Heart left ventricle (tissue), 16 donors: ENCODE measurements at regions not wholly inside any gene's neighbourhood (a gene's known extent, or its start where the extent isn't known, plus 50 kb on each side); places are given as distances from the start of the nearest gene placed in this dataset.
"Not testable (repeated sequence)": the region's sequence is repeated elsewhere in the genome, so short reads cannot be mapped to it uniquely, and the experiment has no call there.

Experiments
- ATAC-seq, 4 donors: fragments of 200-7000 bp; cut with Tn5 transposase; one replicate each; pipeline ENCODE4 v1.9.1; 2020 to 2022; ENCODE audit warnings: moderate library complexity in 4 of 4, mild to moderate bottlenecking in 3 of 4, moderate number of reproducible peaks in 1 of 4
- DNase-seq, 5 donors: peaks; one replicate each; pipeline ENCODE4 v3.0.0-alpha.2; 2020
- H3K27ac ChIP-seq, 12 donors: fragments of 200-600 bp; sonication (generic) in 4 of 12; one replicate each; pipeline versions ENCODE4 v1.5.0 to v1.8.0; 2016 to 2022; ENCODE audit warnings: mild to moderate bottlenecking in 2 of 12
- H3K27me3 ChIP-seq, 9 donors: fragments of 200-600 bp; sonication (generic) in 2 of 9; one replicate each; pipeline versions ENCODE4 v1.5.1 to v1.8.0; 2016 to 2022; ENCODE audit warnings: mild to moderate bottlenecking in 3 of 9
- H3K36me3 ChIP-seq, 9 donors: fragments of 200-600 bp; sonication (generic) in 2 of 9; one replicate each; pipeline versions ENCODE4 v1.5.0 to v1.8.0; 2018 to 2022; ENCODE audit warnings: mild to moderate bottlenecking in 2 of 9
- H3K4me1 ChIP-seq, 12 donors: fragments of 200-600 bp; sonication (generic) in 4 of 12; one replicate each; pipeline versions ENCODE4 v1.5.0 to v1.8.0; 2016 to 2022; ENCODE audit warnings: mild to moderate bottlenecking in 3 of 12
- H3K4me3 ChIP-seq, 12 donors: fragments of 200-600 bp; sonication (generic) in 4 of 12; one replicate each; pipeline versions ENCODE4 v1.5.0 to v1.8.0; 2017 to 2022; ENCODE audit warnings: mild to moderate bottlenecking in 9 of 12, moderate library complexity in 4 of 12
- H3K9me3 ChIP-seq, 12 donors: fragments of 200-600 bp; sonication (generic) in 4 of 12; one replicate each; pipeline versions ENCODE4 v1.5.0 to v1.8.0; 2016 to 2022; ENCODE audit warnings: mild to moderate bottlenecking in 1 of 12
- CTCF ChIP-seq, 12 donors: fragments of 200-600 bp; sonication (generic) in 4 of 12; IDR thresholded peaks; one replicate each; pipeline versions ENCODE4 v1.5.0 to v1.8.0; 2018 to 2022; ENCODE audit warnings: antibody characterized with exemption in 12 of 12, mild to moderate bottlenecking in 5 of 12
- POLR2A ChIP-seq, 2 donors: fragments of 450-650 bp; IDR thresholded peaks; one replicate each; pipeline ENCODE4 v1.6.1; 2017; ENCODE audit warnings: antibody characterized with exemption in 2 of 2, mild to moderate bottlenecking in 2 of 2, moderate library complexity in 2 of 2
- WGBS, 4 donors: extraction: QIAGEN DNeasy Blood & Tissue Kit in 2 of 4; methylation state at CpG; one replicate each; pipeline versions ENCODE4 v1.1.5 to v1.1.7; 2013 to 2018; 5-methylcytosine and 5-hydroxymethylcytosine counted together
- intact Hi-C, 10 donors: fragments of 100-400 bp; cut with DNase I; formaldehyde crosslinking; loops; one replicate each; pipeline versions ENCODE4 v1.11.1 to v1.14.2; 2022
- donor health status: ischemic (EF 13 %, LVEDD 7.1; RV severe dilation, severe dysfunction).
- donor health status: healthy with polysubstance abuse.
- donor health status: DM: no; HTN: yes; CAD: no.
- donor health status: DM: no; HTN: no; CAD: no.
- donor health status: ischemic (EF 25% LVEDD 6.9; RV normal size, moderate dysfunction).
- donor health status: ischemic (EF 25% LVEDD 5.7; RV mildly dilated, moderate dysfunction).
- donor health status: healthy.
- donor health status: DM: yes; HTN: yes; CAD: no.
- donor health status: ischemic (EF 35%, LVEDD 5.7; RV mildly dilated, moderate dysfunction).
- donor health status: nonischemic (EF 11% LVEDD 7.7; RV severe dilation, severe dysfunction).
- donor health status: DM: yes; HTN: yes; CAD: no.
- donor health status: PGD.
- donor health status: ischemic (EF 29% LVEDD 5.4; RV normal size, mild dysfunction).
- donor health status: nonischemic (EF 23%, LVEDD 6.1; RV moderate dilation, normal function).

GRCh38 chr4:125169192-125169591 lies 145.6 kb upstream of the FAT4 start:
- no peaks in the 10 kb centered on the region for H3K9me3 ChIP-seq
- H3K27me3 ChIP-seq: no peaks in the 10 kb centered on the region
- no peak overlapping the region for H3K4me3 ChIP-seq
- TF ChIP-seq POLR2A (IDR thresholded peaks at IDR 0.05) (no peak), CTCF (IDR thresholded peaks at IDR 0.05) (no peak)
- ATAC-seq (no peak), DNase-seq (no peak)
- WGBS, 4 donors: 78 to 97% (median 82%) methylated on average over 1 of the region's 1 CpG
- H3K27ac ChIP-seq: no peak overlapping the region
- intact Hi-C loops: no loop called here
- no peaks in the 10 kb centered on the region for H3K36me3 ChIP-seq
- H3K4me1 ChIP-seq: no peaks in the 10 kb centered on the region

GRCh38 chr4:125168531-125168930 lies 146.2 kb upstream of the FAT4 start:
- intact Hi-C loops: no loop called here
- Histone ChIP-seq H3K36me3 (no peaks in the 10 kb centered on the region), H3K4me3 (no peak overlapping the region), H3K4me1 (no peaks in the 10 kb centered on the region), H3K27ac (no peak overlapping the region), H3K27me3 (no peaks in the 10 kb centered on the region), H3K9me3 (no peaks in the 10 kb centered on the region)
- TF ChIP-seq POLR2A (IDR thresholded peaks at IDR 0.05) (no peak), CTCF (IDR thresholded peaks at IDR 0.05) (no peak)
- no peak for ATAC-seq
- DNase-seq: no peak

GRCh38 chr4:125166012-125166411 lies 148.7 kb upstream of the FAT4 start:
- ATAC-seq, intact Hi-C loops, H3K9me3 ChIP-seq, H3K27ac ChIP-seq, H3K4me1 ChIP-seq, DNase-seq, H3K36me3 ChIP-seq, H3K4me3 ChIP-seq, H3K27me3 ChIP-seq: not testable (repeated sequence)
- 96 to 98% (median 97%) methylated on average over 9 of the region's 9 CpGs for WGBS, 4 donors

- no peak for DNase-seq
- intact Hi-C loops: no loop called here
- Histone ChIP-seq H3K9me3 (no peaks in the 10 kb centered on the region), H3K4me3 (no peak overlapping the region), H3K27me3 (no peaks in the 10 kb centered on the region), H3K4me1 (no peaks in the 10 kb centered on the region), H3K36me3 (no peaks in the 10 kb centered on the region), H3K27ac (no peak overlapping the region)
- 57 to 73% (median 70%) methylated on average over 3 of the region's 3 CpGs for WGBS, 4 donors
- ATAC-seq: no peak
- TF ChIP-seq POLR2A (IDR thresholded peaks at IDR 0.05) (no peak), CTCF (IDR thresholded peaks at IDR 0.05) (no peak)
Measured at GRCh38 chr4:125159001-125159400, 155.8 kb upstream of the FAT4 start.

- TF ChIP-seq CTCF (IDR thresholded peaks at IDR 0.05): no peak
Measured at GRCh38 chr4:125155251-125155650, 159.5 kb upstream of the FAT4 start.

More at GRCh38 chr4:125155251-125155650, 159.5 kb upstream of the FAT4 start:
- H3K27ac ChIP-seq: no peak overlapping the region
- ATAC-seq: no peak
- intact Hi-C loops: no loop called here
- no peak for DNase-seq
- no peaks in the 10 kb centered on the region for H3K4me1 ChIP-seq
- no peaks in the 10 kb centered on the region for H3K9me3 ChIP-seq
- H3K36me3 ChIP-seq: no peaks in the 10 kb centered on the region
- no peak overlapping the region for H3K4me3 ChIP-seq
- H3K27me3 ChIP-seq: no peaks in the 10 kb centered on the region
